Cardiac fibroblast (primary cell): ENCODE measurements at regions not wholly inside any gene's neighbourhood (a gene's known extent, or its start where the extent isn't known, plus 50 kb on each side); places are given as distances from the start of the nearest gene placed in this dataset.

Experiments
- DNase-seq, 2 donors: peaks; one replicate each; pipeline versions ENCODE4 v3.0.0 to v3.0.0-alpha.2; 2010; ENCODE audit warnings: low read depth in 2 of 2
- H3K4me3 ChIP-seq, 2 donors: replicated peaks in 1 of 2; 1 replicate in 1 of 2; 2 replicates in 1 of 2; pipeline ENCODE4 v1.5.1; 2011; ENCODE audit warnings: low read depth in 2 of 2, low read length in 2 of 2, mild to moderate bottlenecking in 2 of 2, moderate library complexity in 1 of 2
- CTCF ChIP-seq: IDR thresholded peaks from one replicate; pipeline ENCODE4 v1.5.1; 2011; ENCODE audit warnings: low read depth, mild to moderate bottlenecking, low read length, inconsistent platforms

GRCh38 chr3:46080124-46080968, 53.1 kb upstream of the XCR1 start:
- TF ChIP-seq CTCF, result no peak
- H3K4me3 ChIP-seq, result no peak overlapping the region
- no peak for DNase-seq

- H3K4me3 ChIP-seq, result no peak overlapping the region
- TF ChIP-seq CTCF, result peak; percentile 87
- DNase-seq, result peak; percentile 95 to 96
Observed at GRCh38 chr3:46078712-46079400, 51.6 kb upstream of the XCR1 start.
